GM18508 (cell line): ENCODE measurements at regions not wholly inside any gene's neighbourhood (a gene's known extent, or its start where the extent isn't known, plus 50 kb on each side); places are given as distances from the start of the nearest gene placed in this dataset.
"Not testable (repeated sequence)": the region's sequence is repeated elsewhere in the genome, so short reads cannot be mapped to it uniquely, and the experiment has no call there.

Experiments used
- ATAC-seq: cut with Tn5 transposase; IDR thresholded peaks from one replicate; pipeline ENCODE4 v1.9.1; 2021; ENCODE audit warnings: moderate number of reproducible peaks; ENCODE audit not compliant: insufficient read depth, unreplicated experiment

- no peak for ATAC-seq
These were observed 385.7 kb upstream of the NRP1 start for GRCh38 chr10:33720161-33720560.

GRCh38 chr10:33719005-33719703 is 384.7 kb upstream of the NRP1 start:
- ATAC-seq: no peak

- ATAC-seq: no peak
These were observed 382.2 kb upstream of the NRP1 start for GRCh38 chr10:33716501-33717267.

- ATAC-seq: no peak
These were observed 381.0 kb upstream of the NRP1 start for GRCh38 chr10:33715303-33715975.

- ATAC-seq: no peak
These were observed 378.4 kb upstream of the NRP1 start for GRCh38 chr10:33712825-33713224.

GRCh38 chr10:33710006-33710405 is 375.5 kb upstream of the NRP1 start:
- ATAC-seq: no peak

GRCh38 chr10:33709008-33709753 is 374.7 kb upstream of the NRP1 start:
- ATAC-seq: no peak

- ATAC-seq: no peak
These were observed 374.1 kb upstream of the NRP1 start for GRCh38 chr10:33708561-33708960.

- no peak for ATAC-seq
These were observed 372.3 kb upstream of the NRP1 start for GRCh38 chr10:33706746-33707145.

- no peak for ATAC-seq
These were observed 371.7 kb upstream of the NRP1 start for GRCh38 chr10:33706191-33706590.

GRCh38 chr10:33704214-33704830 is 369.9 kb upstream of the NRP1 start:
- no peak for ATAC-seq

GRCh38 chr10:33703501-33704213 is 369.2 kb upstream of the NRP1 start:
- no peak for ATAC-seq

GRCh38 chr10:33698033-33698432 is 363.6 kb upstream of the NRP1 start:
- ATAC-seq: no peak

- ATAC-seq: no peak
These were observed 362.5 kb upstream of the NRP1 start for GRCh38 chr10:33697016-33697415.

- ATAC-seq: no peak
These were observed 361.1 kb upstream of the NRP1 start for GRCh38 chr10:33695536-33695935.

GRCh38 chr10:33690536-33690935 is 356.1 kb upstream of the NRP1 start:
- ATAC-seq: not testable (repeated sequence)

GRCh38 chr10:33688506-33688905 is 354.0 kb upstream of the NRP1 start:
- no peak for ATAC-seq

GRCh38 chr10:33684211-33684611 is 349.7 kb upstream of the NRP1 start:
- ATAC-seq: no peak

- no peak for ATAC-seq
These were observed 347.1 kb upstream of the NRP1 start for GRCh38 chr10:33681595-33681994.

GRCh38 chr10:33680036-33680435 is 345.6 kb upstream of the NRP1 start:
- ATAC-seq: no peak
